ENCODE measurements at regions not wholly inside any gene's neighbourhood (a gene's known extent, or its start where the extent isn't known, plus 50 kb on each side); places are given as distances from the start of the nearest gene placed in this dataset.

DNA sequence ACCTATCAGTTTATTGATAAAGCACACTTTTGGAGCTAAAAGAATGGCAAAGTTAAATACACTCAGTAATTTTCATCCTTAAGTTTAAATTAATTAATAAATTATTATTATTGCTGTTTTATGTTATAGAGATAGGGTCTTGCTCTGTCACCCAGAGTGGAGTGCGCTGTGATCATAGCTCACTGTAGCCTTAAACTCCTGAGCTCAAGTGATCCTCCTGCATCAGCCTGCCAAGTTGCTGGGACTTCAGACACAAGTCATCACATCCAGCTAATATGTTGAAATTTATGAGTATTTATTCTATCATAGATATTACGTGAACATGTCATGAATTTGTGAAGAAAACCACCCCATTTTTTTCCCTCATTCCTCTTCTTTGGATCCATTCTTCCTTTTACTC, 64.2 kb downstream of the GJA1 start:
- DNase-seq = no peak

DNA sequence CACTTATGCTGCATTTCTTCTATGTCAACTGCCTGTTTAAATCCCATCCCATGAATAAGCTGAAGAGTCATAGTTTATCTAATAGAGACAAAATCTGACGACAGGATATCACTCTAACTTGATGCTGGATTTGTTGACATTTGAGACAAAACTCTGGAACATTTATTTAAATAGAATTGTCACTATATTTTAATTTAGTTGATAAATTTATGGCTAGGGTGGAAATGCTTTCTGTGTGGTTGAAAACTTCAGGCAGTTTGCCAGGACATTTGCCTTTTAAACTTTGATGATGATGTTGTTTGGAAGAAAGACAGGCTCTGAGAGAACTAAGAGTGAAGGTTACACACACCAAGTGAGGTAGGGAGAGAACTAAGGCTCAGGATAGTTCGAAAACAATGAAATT, 68.1 kb downstream of the GJA1 start:
- no peak for DNase-seq

DNA sequence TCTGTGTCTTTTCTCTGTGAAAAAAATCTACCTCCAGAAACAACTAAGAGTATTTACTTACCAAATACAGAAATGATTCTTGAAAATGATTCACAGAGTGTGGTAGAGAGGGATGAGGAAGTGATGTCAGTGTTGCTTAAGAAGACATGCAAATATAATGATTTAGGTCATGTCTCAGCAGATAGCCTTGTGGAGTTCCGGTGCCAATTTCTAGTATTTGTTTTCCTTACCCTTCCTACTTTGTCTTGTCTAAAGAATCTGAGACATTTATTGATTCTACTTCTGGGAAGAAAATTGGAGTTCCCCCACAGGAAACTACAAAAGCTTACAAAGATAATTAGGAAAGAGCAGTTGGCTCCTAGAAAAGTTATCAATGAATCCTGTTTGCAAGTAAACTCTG, 68.8 kb downstream of the GJA1 start:
- DNase-seq = peak; percentile 55

DNA sequence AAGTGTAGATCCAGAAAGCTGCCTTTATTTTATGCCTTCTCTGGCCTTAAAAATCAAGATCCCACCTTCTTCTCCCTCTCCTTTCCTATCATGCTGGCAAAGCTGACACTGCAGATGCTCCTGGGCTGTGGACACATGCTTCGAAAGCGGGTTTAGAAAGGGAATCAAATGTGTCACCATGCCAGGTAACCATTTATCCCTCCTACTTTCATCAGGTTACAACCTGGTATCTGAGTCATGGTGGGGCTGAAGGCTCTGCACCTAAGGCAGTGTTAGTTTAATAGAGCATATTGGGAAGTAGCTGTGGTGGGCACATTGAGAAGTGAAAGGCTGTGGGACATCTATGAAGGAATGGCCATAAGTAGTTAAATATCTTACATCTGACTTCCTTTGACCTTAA, 69.8 kb downstream of the GJA1 start:
- no peak for DNase-seq

DNA sequence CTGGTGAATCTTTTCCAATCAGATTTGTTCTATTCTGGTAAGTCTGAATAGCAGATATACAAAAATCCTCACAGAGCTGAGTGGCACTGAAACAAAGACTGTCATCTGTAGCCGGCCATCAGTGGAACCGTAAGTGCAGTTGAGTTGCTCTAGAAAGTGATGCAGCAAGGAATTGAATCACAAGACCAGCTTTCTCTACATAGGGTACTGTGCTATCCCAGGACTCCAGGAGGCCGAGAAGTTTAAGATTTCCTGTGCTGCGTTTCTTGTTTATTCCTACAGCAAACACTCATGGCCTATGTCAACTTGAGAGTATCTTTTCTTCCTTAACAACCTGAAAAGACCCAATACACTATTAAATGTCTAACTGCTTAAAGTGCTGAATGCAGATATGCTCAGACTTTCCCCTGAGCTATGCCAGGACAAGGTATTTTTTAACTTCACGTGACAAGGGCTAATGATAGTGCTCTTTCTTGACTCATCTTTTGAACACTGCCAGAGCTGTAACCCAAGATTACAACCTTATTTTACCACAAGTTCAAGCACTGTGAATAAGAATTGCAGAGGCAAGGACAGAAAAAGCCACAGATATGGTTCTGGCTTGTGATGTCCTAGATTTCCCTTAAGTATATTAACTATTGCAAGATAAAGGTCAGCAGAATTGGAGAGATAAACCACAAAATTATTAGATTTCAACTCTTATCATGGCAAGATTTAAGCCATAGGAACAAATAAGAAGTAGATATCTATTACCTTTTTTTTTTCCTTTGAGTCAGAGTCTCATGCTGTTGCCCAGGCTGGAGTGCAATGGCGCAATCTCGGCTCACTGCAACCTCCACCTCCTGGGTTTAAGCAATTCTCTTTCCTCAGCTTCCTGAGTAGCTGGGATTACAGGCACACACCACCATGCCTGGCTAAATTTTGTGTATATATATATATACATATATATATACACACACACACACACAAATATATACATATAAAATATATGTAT, 71.6 kb downstream of the GJA1 start:
- DNase-seq = no peak

DNA sequence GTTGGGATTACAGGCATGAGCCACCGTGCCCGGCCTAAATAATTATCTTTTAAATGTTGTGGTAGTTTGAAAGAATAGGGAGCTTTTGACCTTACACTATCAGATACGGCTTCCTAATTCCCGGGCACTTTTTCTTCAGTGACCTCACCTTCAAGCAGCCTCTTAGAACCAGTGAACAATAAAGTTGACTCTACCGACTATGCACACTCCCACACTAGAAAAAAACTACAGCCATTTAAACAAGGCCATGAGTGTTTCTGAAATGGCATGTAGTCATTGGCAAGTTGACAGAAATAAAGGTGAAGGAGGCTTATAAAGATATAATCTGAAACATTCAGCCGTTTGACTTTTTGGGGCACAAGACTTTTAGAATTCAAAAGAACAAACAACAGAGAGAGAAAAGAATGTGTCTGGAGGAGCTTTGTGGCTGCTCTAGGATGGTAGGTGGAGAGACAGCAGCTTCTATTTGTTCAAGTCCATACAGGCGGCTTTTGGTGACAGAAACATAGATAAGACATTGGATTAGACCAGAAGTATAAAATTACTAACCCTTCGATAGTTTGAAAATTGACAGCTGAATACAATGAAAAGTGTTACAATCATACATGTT, 75.2 kb downstream of the GJA1 start:
- DNase-seq = no peak

DNA sequence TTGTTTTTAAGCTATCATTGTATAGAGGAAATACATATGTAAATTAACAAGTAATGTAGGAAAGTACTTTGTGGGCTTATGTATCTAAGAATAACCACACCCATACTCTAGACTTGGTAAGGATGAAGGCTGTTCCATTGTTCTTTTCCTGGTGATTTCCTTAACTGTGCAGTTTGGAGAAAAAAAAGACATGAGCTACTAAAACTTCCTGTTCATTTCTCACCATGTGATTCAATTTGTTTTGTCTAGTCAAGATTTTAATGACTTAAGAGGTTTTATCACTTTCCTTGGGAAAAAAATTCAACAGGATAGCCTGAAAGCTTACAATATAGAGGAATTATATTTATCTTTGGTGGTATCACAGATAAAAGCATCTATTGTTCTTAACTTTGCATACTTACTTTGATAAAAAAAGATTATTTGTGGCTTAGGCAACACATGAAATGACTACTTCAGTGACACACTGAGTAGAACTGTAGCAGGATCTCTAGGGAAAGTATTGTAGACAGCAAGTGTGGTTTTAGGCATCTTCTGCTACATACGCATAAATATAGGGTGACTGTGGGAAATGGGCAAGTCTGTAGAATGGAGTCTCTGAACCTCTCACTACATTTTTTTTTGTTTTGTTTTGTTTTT, 80.3 kb downstream of the GJA1 start:
- no peak for DNase-seq

DNA sequence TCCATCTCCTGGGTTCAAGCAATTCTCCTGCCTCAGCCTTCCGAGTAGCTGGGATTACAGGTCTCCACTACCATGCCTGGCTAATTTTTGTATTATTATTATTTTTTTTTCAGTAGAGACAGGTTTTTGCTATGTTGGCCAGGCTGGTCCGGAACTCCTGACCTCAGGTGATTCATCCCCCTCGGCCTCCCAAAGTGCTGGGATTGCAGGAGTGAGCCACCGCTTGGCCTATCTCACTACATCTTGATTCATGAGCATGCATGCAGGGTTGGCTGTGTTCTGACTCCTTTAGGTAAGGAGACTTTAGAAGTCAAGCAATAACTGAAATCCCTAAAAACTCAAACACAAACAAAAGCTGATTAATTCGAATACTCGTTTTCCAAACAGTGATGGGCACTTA, 80.9 kb downstream of the GJA1 start:
- no peak for DNase-seq

DNA sequence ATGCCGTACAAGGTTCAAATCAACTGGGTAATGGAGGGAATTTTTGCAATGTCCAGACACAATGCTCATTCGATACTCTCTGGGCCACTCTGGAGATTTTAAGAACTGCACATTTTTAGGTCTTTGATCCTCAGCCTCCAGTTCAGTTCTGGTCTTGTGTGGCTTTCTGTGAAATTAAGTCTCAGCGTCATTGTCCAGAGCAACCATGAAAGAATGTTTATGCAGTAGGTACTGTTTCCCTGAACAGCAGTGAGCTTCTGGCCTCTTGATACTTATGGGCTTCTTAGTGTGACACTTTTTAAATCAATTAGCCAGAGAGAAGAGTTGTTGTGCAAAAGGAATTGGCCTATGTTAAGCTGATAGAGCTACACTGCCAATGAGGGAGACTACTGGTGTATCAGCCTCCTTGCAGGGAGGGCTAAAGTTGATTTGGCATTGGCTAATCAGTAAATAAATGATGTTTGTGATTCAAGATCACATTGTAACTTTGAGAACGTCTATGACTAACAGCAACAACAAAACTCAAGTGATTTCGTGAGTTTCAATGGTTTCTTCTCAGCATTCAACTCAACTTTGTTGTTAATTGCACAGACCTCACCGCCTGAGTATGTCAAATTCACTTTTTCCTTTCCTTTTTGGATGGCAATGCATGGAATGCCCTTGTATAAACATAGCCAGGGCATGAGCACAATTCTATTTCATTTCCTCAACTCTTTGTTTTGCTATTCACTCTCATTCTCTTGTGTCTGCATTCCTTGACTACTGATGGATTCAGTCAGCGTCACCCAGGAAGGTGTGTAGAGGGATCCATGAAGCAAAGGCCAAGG, 85.1 kb downstream of the GJA1 start:
- peak; percentile 77 for DNase-seq

DNA sequence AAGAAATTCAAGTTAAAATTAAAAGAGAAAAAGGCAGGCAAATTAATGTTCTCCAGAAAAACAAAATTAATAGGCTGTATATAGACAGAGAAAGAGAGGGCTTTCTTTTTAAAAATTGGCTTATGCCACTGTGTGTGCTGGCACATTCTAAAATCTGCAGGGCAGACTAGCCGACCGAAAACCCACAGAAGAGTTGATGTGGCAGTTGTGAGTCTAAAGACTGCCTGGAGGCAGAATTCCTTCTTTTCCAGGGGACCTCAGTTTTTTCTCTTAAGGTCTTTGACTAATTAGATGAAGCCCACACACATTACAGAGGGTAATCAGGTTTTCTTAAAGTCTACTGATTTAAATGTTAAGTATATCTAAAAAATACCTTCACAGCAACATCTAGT, 85.7 kb downstream of the GJA1 start:
- DNase-seq = peak; percentile 19

DNA sequence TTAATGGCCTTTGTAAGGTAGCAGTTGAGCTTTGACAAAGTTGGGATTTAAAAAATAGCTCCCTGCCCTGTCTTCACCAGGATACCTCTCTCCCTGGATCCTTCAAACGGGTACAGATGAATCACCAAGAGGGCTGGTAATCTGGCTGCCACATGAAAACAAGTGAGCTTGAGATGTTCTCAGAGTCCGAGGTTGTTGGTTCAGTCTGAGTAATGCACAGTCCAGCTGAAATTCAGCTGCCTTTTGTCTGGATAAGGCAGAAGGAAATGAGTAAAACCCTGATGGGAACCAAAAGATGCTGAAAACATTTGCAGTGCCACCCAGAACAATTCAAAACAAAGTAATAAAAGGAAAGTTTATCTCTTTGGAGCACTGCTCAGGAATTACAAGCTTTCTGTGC, 86.8 kb downstream of the GJA1 start:
- DNase-seq = peak; percentile 82

DNA sequence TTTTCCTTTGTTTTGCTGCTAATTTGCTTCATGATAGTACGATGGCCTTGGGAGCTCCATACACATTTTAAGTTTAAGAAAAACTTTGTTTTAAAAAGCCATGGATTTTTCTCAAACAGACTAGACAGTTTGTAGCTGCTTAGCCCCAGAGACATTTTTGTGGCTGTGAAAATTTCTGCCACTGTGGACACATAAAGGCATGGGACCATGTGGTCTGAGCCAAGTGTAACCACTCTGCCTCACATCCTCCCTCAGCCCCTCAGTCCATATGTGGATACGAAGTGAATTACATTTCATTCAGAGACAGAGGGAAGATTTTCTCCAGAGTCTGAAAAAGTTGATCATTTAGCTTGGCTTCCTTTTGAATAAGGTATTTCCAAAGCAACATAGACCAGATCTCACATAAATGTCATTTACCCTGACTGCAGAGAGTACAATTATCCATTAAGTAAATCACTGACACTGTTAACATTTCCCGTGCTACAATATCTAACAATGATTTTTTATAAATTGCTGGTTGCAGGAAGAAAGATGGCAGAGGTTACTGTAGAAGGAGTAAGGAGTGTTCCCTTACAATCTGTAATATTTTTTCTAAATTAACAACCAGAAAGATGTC, 87.4 kb downstream of the GJA1 start:
- DNase-seq = no peak

DNA sequence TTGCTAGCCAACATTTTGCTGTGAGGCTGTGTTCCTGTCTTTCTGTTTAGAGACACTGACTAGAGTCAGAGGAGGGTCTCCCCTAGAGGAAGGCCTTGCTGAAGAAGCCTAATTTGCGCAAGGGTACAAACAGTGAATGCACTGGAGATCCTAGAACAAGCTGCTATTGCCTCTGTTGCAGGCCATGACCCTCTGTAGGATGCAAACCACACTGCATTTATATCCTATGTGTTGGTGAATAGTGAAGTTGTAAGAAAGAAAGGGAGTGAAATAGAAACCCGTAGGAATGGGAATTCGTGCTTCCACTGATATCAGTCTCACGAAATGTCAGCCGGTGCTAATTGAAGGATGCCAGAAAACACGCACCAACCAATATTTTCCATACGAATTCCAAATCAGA, 88.2 kb downstream of the GJA1 start:
- no peak for DNase-seq

DNA sequence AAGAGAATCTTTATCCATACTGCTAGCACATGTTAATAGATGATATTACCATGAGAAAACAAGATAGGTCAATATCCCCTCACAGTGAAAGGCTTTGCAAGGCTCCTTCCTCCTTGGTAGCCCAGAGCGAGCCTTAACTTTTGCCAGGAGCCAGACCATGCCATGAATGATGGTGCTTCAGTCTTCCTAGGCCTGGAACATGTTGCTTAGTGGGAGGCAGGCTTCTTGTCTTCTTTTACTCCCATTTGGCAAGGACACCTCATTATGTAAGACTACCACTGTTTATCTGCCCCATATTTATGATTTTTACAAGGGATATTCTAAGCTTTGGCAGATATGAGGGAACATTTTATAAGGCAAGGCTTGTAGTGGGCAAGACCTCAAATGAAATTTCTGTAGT, 90.8 kb downstream of the GJA1 start:
- no peak for DNase-seq

DNA sequence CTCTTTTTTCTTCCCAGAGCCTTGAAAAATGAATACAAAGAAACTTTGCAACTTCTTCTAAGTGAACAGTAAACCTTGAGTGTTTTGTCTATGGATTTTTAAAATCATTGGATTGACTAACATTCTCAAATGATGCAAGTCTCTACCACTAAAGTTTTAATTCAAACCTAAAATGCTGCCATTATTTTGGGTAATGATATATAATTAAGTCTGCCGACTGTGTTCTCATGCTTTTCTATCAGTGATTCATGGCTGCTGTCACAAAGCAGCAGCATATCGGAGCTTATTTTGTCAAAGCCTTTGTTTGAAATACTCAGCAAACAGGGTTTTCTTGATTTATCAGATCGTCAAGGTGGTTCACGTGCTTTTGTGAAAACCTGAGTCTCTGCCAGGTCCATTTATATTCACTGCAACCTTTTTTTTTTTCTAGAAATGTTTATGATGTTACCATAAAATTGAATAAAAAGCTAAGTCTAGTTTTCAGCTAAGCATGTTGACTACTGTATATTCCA, 96.3 kb downstream of the GJA1 start:
- no peak for DNase-seq

DNA sequence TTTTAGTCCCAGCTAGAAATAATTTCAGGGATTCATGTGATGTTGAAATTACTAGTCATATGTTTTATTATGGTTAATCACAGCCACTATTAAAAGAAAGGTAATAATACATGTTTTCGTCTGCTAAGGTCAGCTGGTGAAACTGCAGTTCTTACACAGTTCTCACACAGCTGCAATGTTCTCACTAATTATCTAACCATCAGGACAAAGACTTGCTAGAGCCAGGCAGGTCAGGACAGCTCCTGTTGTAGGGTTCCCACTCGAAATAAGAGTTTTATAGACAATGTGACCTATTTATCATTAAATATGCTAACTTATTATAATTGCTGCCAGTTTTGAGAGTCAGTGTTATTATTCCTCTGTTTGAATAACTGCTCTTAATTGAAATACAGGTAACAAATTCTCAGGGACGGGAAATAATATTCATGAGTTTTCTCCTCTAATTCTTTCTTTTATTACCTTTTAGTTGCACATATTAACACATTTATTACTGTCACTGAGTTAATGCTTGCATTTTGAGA, 97.9 kb downstream of the GJA1 start:
- no peak for DNase-seq

DNA sequence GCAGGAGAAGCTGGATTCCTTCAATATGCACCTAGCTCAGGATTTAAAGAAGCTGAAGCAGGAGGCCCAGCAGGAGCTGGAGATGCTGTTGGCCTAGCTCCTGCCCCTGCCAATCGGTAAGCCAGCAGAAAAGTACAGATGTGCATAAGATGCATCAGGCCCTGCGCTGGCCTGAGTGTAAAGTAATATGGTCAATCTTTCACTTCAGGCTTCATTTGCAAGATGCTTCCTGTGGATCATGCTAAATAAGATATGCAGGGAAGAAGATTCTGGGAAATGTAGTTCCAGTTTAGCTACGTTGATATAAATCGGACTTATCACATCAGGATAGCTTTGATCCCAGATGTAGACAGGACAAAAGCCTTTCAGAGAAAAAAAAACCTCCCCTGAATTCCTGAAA, 100.3 kb downstream of the GJA1 start:
- no peak for DNase-seq

DNA sequence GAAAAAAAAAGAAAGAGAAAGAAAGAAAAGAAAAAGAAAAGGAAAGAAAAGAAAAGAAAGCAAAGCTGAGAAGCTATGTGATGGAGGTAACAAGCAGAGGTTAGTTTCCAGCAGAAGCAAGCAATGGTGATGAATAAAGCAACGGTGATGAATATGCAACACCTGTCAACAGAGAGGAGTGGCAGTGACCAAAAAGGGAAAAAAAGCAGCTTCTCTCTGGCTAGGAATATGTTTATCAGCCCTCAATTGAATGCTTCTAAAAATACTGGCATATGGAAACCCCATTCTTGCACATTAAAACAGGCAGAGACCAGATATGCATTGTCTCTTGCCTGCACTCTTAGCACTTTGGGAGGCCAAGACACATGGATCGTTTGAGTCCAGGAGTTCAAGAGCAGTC, 100.9 kb downstream of the GJA1 start:
- DNase-seq = no peak

DNA sequence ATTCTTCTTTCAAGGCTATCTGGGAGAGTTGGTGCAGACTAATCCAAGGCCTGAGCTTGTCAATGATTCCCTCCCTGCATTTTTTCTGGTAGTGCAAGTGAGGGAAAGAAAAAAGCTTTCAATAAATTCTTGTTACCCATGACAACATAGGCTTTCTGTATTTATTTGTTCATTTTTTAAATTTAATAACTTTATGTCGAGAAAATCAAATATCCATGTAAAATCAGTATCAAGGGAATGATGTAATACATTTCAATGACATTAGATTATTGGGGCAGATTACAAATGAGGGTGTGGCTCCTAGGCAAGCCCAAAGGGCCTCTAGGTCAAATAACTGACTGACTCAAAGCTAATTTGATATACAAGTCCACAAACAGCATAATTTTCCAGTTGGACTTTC, 104.0 kb downstream of the GJA1 start:
- DNase-seq = no peak

DNA sequence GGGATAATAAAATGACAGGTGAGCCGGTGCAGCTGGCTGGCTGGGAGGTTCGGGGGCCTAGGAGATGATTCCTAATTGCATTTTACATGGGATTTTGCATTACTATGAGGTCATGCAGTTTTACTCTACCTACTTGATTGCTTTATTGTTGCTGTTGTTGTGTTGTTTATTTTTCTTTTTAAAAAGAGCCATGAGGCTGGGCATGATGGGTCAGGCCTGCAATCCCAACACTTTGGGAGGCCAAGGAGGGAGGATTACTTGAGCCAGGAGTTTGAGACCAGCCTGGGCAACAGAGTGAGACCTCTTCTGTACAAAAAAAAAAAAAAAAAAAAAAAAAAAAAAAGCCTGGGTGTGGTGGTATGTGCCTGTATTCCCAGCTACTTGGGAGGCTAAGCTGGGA, 104.8 kb downstream of the GJA1 start:
- no peak for DNase-seq

DNA sequence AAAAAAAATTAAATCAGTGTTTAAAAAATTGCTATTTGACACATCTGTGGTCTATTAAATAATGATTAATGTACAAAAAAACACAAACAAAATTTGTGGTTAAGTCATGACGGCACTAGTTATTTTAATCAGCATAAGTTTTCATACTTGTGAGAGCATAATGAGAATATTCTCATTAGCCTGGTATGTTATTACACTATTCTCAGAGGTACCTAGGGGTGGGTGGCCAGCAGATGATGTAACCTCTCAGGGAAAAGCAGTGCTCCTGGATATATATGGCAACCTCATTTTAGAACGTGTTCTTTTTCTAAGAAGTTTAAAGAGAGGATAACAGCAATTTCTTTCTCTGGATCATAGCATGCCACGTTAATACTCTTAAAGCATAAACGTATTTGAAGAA, 109.2 kb downstream of the GJA1 start:
- no peak for DNase-seq

DNA sequence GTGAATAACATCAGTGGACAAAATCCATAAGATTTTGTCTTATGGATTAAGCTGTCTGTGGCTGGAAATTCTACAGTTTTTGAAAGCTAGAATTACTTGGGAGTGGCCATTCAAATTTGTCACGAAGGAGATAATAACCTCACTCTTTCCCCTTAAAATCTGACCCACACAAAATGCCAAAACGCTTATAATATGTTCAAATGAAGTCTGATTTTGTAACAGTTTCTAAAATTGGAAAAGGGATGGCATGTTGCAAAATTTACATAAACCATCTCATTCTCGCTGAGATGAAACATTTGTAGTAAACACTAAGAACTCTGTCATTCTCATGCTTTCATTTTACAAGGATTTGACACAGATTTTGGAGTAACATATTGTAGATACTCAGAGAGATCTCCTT, 112.7 kb downstream of the GJA1 start:
- DNase-seq = no peak

All from amniotic stem cell (primary cell).